Testis (tissue), 2 donors: ENCODE measurements at regions not wholly inside any gene's neighbourhood (a gene's known extent, or its start where the extent isn't known, plus 50 kb on each side); places are given as distances from the start of the nearest gene placed in this dataset.

Source experiments
- POLR2A ChIP-seq: fragments of 450-650 bp; IDR thresholded peaks from one replicate; pipeline ENCODE4 v1.6.1; 2017; ENCODE audit warnings: antibody characterized with exemption, mild to moderate bottlenecking, moderate library complexity
- TF ChIP-seq, protein P1 (sequence below), 3 experiments: fragments of 450-650 bp in 2 of 3; fragments of 200-600 bp in 1 of 3; sonication (generic) in 1 of 3; IDR thresholded peaks; one replicate each; pipeline ENCODE4 v1.5.1; 2016 to 2019; ENCODE audit warnings: antibody characterized with exemption in 3 of 3, mild to moderate bottlenecking in 2 of 3, moderate library complexity in 1 of 3

DNA sequence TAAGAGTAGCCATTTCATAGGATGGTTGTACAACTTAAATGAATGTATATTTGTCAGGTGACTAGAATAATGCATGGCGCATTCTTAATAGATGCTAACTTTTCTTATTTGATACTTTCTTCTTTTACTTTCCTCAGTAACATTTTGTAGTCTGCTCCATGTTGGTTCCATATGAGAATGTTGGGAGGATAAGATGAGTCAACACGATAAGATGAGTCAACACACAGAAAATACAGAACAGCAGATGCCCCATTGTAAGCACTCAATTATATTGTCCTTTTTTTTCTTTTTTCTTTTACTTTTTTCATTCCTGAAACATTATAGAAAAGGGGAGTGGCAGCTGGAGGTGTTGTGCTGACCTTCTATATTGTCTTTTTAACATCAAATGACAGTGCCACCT, 92.3 kb upstream of the SPATA31C2 start:
- TF ChIP-seq, protein P1, sequence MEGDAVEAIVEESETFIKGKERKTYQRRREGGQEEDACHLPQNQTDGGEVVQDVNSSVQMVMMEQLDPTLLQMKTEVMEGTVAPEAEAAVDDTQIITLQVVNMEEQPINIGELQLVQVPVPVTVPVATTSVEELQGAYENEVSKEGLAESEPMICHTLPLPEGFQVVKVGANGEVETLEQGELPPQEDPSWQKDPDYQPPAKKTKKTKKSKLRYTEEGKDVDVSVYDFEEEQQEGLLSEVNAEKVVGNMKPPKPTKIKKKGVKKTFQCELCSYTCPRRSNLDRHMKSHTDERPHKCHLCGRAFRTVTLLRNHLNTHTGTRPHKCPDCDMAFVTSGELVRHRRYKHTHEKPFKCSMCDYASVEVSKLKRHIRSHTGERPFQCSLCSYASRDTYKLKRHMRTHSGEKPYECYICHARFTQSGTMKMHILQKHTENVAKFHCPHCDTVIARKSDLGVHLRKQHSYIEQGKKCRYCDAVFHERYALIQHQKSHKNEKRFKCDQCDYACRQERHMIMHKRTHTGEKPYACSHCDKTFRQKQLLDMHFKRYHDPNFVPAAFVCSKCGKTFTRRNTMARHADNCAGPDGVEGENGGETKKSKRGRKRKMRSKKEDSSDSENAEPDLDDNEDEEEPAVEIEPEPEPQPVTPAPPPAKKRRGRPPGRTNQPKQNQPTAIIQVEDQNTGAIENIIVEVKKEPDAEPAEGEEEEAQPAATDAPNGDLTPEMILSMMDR (IDR thresholded peaks at IDR 0.05): no peak
- TF ChIP-seq POLR2A: no peak
